Fibroblast of lung (primary cell): ENCODE measurements at regions not wholly inside any gene's neighbourhood (a gene's known extent, or its start where the extent isn't known, plus 50 kb on each side); places are given as distances from the start of the nearest gene placed in this dataset.

Experiments
- EZH2 ChIP-seq: IDR thresholded peaks from 2 replicates; pipeline ENCODE4 v1.5.1; 2012; ENCODE audit warnings: low read length, control low read depth, mild to moderate bottlenecking; ENCODE audit errors: missing control alignments
- TF ChIP-seq, protein P1 (sequence below), 2 donors: IDR thresholded peaks in 1 of 2; conservative IDR thresholded peaks in 1 of 2; 1 replicate in 1 of 2; 2 replicates in 1 of 2; pipeline ENCODE4 v1.5.1; 2011 to 2012; ENCODE audit warnings: low read length in 2 of 2, control low read depth in 1 of 2, inconsistent platforms in 1 of 2, low read depth in 1 of 2, mild to moderate bottlenecking in 1 of 2

GRCh38 chr1:243917177-243917862, 67.3 kb upstream of the AKT3 start:
- TF ChIP-seq, protein P1, sequence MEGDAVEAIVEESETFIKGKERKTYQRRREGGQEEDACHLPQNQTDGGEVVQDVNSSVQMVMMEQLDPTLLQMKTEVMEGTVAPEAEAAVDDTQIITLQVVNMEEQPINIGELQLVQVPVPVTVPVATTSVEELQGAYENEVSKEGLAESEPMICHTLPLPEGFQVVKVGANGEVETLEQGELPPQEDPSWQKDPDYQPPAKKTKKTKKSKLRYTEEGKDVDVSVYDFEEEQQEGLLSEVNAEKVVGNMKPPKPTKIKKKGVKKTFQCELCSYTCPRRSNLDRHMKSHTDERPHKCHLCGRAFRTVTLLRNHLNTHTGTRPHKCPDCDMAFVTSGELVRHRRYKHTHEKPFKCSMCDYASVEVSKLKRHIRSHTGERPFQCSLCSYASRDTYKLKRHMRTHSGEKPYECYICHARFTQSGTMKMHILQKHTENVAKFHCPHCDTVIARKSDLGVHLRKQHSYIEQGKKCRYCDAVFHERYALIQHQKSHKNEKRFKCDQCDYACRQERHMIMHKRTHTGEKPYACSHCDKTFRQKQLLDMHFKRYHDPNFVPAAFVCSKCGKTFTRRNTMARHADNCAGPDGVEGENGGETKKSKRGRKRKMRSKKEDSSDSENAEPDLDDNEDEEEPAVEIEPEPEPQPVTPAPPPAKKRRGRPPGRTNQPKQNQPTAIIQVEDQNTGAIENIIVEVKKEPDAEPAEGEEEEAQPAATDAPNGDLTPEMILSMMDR (conservative IDR thresholded peaks at IDR 0.05 in 1 of 2, IDR thresholded peaks at IDR 0.05 in 1 of 2; ENCODE audit: low read depth in 1 of 2, low read length in 2 of 2): peak in 1 of 2 donors; percentile 14
- peak; percentile 31 for TF ChIP-seq EZH2
